Lower lobe of right lung (tissue), 2 donors: ENCODE measurements at regions not wholly inside any gene's neighbourhood (a gene's known extent, or its start where the extent isn't known, plus 50 kb on each side); places are given as distances from the start of the nearest gene placed in this dataset.

Experiments
- ATAC-seq, 2 donors: fragments of 200-7000 bp; cut with Tn5 transposase; one replicate each; pipeline ENCODE4 v1.9.1; 2020 to 2022; ENCODE audit warnings: mild to moderate bottlenecking in 2 of 2, moderate library complexity in 2 of 2
- DNase-seq: peaks from one replicate; pipeline ENCODE4 v3.0.0-alpha.2; 2020
- H3K27ac ChIP-seq: fragments of 200-600 bp; one replicate; pipeline ENCODE4 v1.8.0; 2022
- H3K27me3 ChIP-seq: fragments of 200-600 bp; one replicate; pipeline ENCODE4 v1.8.0; 2022; ENCODE audit warnings: low read depth
- H3K36me3 ChIP-seq: fragments of 200-600 bp; one replicate; pipeline ENCODE4 v1.8.0; 2022; ENCODE audit warnings: mild to moderate bottlenecking
- H3K4me1 ChIP-seq: fragments of 200-600 bp; one replicate; pipeline ENCODE4 v1.8.0; 2022
- H3K4me3 ChIP-seq: fragments of 200-600 bp; one replicate; pipeline ENCODE4 v1.8.0; 2022; ENCODE audit warnings: mild to moderate bottlenecking
- H3K9me3 ChIP-seq: fragments of 200-600 bp; one replicate; pipeline ENCODE4 v1.8.0; 2022
- intact Hi-C: fragments of 100-400 bp; cut with DNase I; formaldehyde crosslinking; loops from one replicate; pipeline ENCODE4 v1.11.0; 2022
- TF ChIP-seq, protein P1 (sequence below): fragments of 200-600 bp; IDR thresholded peaks from one replicate; pipeline ENCODE4 v1.8.0; 2022; ENCODE audit warnings: antibody characterized with exemption, mild to moderate bottlenecking
- donor health status: DM: no; HTN: yes; CAD: no; lungs with severe emphysema.

DNA sequence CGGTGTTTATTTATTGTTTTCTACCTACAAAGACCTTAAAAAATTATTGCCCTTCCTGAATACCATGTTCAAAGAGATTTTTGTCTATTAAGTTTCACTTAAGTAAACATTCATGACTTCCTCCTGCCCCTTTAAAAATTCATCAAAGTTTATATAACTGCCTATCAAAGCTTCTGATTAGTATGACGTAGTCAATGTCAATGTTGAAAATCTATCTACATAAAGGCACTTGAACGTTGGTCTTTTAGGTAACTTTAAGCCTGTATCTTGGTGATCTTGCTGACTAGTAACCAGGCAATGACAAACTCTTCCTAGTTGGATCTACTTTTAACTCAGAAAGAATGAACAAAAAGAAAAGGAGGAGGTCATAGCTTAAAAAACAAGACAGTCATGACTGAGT is 97.2 kb downstream of the MAIP1 start:
- DNase-seq (no peak), ATAC-seq (no peak)
- TF ChIP-seq, protein P1, sequence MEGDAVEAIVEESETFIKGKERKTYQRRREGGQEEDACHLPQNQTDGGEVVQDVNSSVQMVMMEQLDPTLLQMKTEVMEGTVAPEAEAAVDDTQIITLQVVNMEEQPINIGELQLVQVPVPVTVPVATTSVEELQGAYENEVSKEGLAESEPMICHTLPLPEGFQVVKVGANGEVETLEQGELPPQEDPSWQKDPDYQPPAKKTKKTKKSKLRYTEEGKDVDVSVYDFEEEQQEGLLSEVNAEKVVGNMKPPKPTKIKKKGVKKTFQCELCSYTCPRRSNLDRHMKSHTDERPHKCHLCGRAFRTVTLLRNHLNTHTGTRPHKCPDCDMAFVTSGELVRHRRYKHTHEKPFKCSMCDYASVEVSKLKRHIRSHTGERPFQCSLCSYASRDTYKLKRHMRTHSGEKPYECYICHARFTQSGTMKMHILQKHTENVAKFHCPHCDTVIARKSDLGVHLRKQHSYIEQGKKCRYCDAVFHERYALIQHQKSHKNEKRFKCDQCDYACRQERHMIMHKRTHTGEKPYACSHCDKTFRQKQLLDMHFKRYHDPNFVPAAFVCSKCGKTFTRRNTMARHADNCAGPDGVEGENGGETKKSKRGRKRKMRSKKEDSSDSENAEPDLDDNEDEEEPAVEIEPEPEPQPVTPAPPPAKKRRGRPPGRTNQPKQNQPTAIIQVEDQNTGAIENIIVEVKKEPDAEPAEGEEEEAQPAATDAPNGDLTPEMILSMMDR = no peak
- Histone ChIP-seq H3K36me3 (no peaks in the 10 kb centered on the region), H3K27ac (no peak overlapping the region), H3K4me1 (no peaks in the 10 kb centered on the region), H3K27me3 (no peaks in the 10 kb centered on the region), H3K9me3 (no peaks in the 10 kb centered on the region), H3K4me3 (no peak overlapping the region)
- intact Hi-C loops = no loop called here

DNA sequence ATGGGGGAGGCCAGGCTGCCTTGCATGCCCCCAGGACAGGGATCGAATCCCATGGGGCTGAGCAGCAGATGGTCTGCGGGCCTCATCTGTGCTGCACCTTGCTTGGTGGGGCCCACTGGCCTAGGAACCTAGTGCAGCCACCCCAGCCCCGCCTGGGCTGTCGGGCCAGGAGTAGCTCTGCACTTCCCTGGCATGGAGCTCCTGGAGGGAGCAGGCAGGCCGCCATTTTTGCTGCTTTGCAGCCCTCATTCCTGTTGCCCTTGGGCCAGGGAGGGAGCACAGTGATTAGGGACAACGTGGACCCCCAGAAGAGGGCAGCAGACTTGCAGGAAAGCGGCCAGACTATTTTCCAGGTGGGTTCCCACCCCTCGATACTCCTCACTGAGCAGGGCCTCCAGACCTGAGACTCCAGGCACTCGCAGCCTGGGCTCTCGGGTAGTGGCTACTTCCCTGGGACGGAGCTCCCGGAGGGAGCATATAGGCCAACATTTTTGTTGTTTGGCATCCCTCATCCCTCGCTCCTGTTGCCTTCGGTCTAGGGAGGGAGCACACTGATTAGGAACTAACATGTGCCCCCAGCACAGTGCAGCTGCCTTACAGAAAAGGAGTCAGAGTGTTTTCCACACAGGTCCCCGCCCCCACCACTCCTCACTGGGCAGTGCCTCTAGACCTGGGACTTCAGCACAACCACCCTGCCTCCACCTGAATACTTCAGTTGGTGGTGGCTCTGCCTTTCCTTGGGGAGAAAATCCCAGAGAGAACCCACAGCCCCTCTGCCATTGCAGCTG is 99.5 kb downstream of the MAIP1 start:
- ATAC-seq (peak in 1 of 2 donors; percentile 34), DNase-seq (no peak)
- intact Hi-C loops = no loop called here
- Histone ChIP-seq H3K4me3 (no peak overlapping the region), H3K4me1 (no peaks in the 10 kb centered on the region), H3K27me3 (no peaks in the 10 kb centered on the region), H3K9me3 (no peaks in the 10 kb centered on the region), H3K27ac (no peak overlapping the region), H3K36me3 (no peaks in the 10 kb centered on the region)
- TF ChIP-seq, protein P1 = no peak

DNA sequence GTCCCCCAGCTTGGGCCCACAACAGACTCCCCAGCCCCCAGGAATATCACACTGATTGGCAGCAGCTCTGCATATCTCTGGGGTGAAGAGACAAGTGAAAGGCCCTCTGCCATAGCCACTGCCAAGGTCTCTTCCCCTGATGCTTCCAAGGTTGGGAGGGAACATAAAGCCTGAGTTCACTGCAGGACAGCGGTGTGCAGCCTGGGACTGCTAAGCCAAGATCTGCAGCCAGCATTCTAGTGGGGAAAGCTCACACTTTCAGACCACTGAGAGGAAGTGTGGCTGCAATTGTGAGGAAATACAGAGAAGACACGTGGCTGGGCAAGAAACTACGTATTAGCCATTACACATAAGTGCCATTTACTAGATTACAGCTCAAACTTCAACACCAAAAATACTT is 100.7 kb downstream of the MAIP1 start:
- H3K9me3 ChIP-seq = no peaks in the 10 kb centered on the region
- H3K4me3 ChIP-seq = no peak overlapping the region
- no peaks in the 10 kb centered on the region for H3K27me3 ChIP-seq
- H3K4me1 ChIP-seq = no peaks in the 10 kb centered on the region
- no peak overlapping the region for H3K27ac ChIP-seq
- TF ChIP-seq, protein P1 = no peak
- DNase-seq (no peak), ATAC-seq (peak in 1 of 2 donors; percentile 56)
- H3K36me3 ChIP-seq = no peaks in the 10 kb centered on the region
- intact Hi-C loops = no loop called here

DNA sequence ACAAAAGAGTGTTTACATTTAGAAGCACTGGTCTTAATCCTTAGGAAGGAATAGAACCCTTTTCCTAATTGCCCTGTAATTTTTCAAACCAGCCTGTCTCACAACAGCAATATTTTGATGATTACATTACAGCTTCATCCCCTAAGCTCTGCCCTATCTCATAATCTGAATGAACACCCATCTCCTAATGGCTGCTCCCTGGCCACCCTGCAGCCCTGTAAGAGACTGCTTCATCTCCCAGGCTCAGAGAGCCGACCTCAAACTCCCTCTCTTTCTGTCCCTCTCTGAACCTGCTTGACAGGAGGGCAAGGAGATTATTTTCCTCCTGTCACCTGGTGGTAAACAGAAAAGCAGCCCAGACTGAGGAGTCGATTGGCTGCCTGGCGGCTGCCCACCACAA is 107.8 kb downstream of the MAIP1 start:
- Histone ChIP-seq H3K36me3 (no peaks in the 10 kb centered on the region), H3K4me3 (no peak overlapping the region), H3K4me1 (no peaks in the 10 kb centered on the region), H3K27me3 (no peaks in the 10 kb centered on the region), H3K27ac (no peak overlapping the region), H3K9me3 (no peaks in the 10 kb centered on the region)
- ATAC-seq = no peak
- no peak for DNase-seq
- TF ChIP-seq, protein P1 = no peak
- intact Hi-C loops = no loop called here

DNA sequence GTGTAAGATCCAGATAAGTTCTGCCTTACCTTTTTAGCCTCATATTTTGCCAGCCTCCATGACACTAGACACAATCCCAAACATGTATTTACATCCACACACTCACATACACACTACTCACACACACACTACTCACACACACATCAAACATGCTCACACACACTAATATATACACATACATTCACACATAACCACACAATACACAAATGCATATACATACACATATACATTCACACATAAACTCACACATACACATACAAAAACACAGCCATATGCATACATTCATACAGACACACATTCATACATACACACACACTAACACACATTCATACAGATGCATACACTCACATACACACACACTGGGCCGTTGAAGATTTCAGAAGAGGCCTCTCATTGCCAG is 109.5 kb downstream of the MAIP1 start:
- Histone ChIP-seq H3K27me3 (no peaks in the 10 kb centered on the region), H3K9me3 (no peaks in the 10 kb centered on the region), H3K4me3 (no peak overlapping the region), H3K36me3 (no peaks in the 10 kb centered on the region), H3K4me1 (no peaks in the 10 kb centered on the region), H3K27ac (no peak overlapping the region)
- DNase-seq (no peak), ATAC-seq (no peak)
- intact Hi-C loops = no loop called here
- TF ChIP-seq, protein P1 = no peak
